ENCODE measurements at regions not wholly inside any gene's neighbourhood (a gene's known extent, or its start where the extent isn't known, plus 50 kb on each side); places are given as distances from the start of the nearest gene placed in this dataset.

DNA sequence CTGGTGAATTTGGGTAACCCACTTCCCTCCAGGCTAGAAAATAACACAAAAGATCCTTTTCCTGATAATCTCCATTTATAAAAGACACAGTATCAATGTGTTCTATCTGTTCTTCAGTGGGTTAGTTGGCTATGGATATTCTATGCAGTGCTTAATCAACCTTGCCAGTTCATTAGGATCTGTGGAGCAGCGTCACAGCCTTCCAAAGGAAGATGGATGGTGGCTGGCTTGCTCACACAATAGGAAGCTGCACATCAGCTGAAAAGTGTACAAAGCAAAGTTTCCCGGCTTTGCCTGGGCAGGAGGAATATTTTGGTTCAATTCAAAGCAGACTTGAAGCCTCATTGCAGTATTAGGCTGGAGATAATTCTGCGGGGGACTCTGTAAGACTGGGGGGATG lies 70.3 kb upstream of the CA10 start:
- TF ChIP-seq CTCF (conservative IDR thresholded peaks at IDR 0.05 in 1 of 2, IDR thresholded peaks at IDR 0.05 in 1 of 2; ENCODE audit: low read depth in 1 of 2, low read length in 2 of 2) (no peak), EZH2 (IDR thresholded peaks at IDR 0.05; ENCODE audit: low read length, missing control alignments) (no peak)
